Mesodermal cell (in vitro differentiated cells): ENCODE measurements at regions not wholly inside any gene's neighbourhood (a gene's known extent, or its start where the extent isn't known, plus 50 kb on each side); places are given as distances from the start of the nearest gene placed in this dataset.

Experiments
- H3K27ac ChIP-seq: 2 replicates; pipeline ENCODE4 v1.7.0; 2013; ENCODE audit warnings: mild to moderate bottlenecking, low read depth, low read length, moderate library complexity; ENCODE audit not compliant: severe bottlenecking
- H3K36me3 ChIP-seq: 2 replicates; pipeline ENCODE4 v1.7.1; 2013; ENCODE audit warnings: mild to moderate bottlenecking, low read length, moderate library complexity; ENCODE audit not compliant: control insufficient read depth, insufficient read depth
- H3K4me1 ChIP-seq: one replicate; pipeline ENCODE4 v1.7.1; 2013; ENCODE audit warnings: mild to moderate bottlenecking, low read length; ENCODE audit not compliant: insufficient read depth, control insufficient read depth, poor library complexity, severe bottlenecking
- H3K4me3 ChIP-seq: 2 replicates; pipeline ENCODE4 v1.7.0; 2013; ENCODE audit warnings: low read length, control low read depth, mild to moderate bottlenecking; ENCODE audit not compliant: insufficient read depth, poor library complexity, severe bottlenecking; ENCODE audit errors: extremely low read depth
- H3K9me3 ChIP-seq: 2 replicates; pipeline ENCODE4 v1.7.1; 2013; ENCODE audit warnings: mild to moderate bottlenecking, low read length, moderate library complexity; ENCODE audit not compliant: control insufficient read depth
- WGBS, 2 experiments: methylation state at CpG; one replicate each; pipeline ENCODE4 v1.1.5; 2013; ENCODE audit warnings: missing lambda C conversion rate in 2 of 2; ENCODE audit not compliant: insufficient coverage in 2 of 2; 5-methylcytosine and 5-hydroxymethylcytosine counted together

DNA sequence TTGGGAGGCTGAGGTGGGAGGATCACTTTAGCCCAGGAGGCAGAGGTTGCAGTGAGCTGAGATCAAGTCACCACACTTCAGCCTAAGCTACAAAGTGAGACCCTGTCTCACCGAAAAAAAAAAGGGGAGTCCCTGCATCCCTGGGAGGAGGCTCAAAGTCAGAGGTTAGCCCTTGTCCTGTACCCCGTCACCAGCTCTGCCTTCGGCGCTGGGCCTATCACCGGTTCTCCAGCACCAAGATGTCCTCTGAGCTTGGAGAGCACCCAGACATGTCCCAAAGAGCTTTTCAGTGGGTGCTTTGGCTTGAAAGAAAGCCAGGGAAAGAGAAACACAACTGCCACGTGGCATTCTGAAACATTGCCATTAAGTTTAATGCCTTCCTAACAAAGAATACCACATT is 356.9 kb upstream of the TSHZ3 start:
- Histone ChIP-seq H3K4me1 (no peaks in the 10 kb centered on the region), H3K9me3 (peaks cover 5% of the 10 kb centered on the region), H3K4me3 (no peak overlapping the region), H3K36me3 (no peaks in the 10 kb centered on the region), H3K27ac (no peak overlapping the region)
- 94 to 95% methylated on average over 5 of the region's 6 CpGs for WGBS, 2 experiments

DNA sequence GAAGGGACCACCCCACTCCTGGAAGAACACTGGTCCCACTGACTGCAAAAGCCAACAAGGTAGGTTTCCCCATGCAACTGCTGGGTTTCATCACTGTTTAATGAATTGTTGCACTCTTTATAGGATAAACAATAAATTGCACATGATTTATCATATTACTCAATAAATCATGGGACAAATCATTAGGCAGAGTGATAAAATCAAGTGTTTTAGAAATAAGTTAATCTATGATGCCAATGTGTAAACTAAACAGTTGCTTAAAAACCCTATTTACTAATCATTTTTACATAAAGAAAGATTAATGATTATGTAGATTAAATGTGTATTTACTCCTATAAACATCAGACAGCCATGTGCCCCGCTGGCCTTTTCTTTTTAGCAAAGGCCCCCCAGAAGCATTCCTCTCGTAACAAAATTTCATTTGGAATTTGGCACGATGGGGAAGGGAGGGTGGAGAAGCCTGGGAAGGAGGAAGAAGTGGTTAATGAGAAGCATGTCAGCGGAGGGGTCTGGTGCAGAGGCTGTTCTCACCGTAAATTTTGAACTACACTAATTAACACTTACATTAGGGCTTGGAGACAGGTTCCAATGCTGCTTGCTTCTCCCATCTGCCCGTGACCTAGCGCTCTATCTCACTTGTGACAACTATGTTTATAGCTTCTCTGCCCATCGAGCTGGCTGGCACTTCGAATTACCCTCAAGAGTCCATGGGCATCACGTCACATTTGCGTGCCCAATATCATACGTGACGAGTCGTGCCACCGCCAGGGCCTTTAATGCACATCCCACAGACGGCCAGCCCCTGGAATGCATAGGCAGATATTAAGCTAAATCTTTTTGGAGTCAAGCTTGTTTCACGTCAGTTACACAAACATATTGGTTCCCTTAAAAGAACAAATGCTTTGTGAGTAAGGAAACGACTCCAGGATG is 357.7 kb upstream of the TSHZ3 start:
- H3K9me3 ChIP-seq: peaks cover 5% of the 10 kb centered on the region
- H3K4me3 ChIP-seq: no peak overlapping the region
- WGBS, 2 experiments: 90 to 91% methylated on average over 10 to 13 of the region's 18 CpGs

DNA sequence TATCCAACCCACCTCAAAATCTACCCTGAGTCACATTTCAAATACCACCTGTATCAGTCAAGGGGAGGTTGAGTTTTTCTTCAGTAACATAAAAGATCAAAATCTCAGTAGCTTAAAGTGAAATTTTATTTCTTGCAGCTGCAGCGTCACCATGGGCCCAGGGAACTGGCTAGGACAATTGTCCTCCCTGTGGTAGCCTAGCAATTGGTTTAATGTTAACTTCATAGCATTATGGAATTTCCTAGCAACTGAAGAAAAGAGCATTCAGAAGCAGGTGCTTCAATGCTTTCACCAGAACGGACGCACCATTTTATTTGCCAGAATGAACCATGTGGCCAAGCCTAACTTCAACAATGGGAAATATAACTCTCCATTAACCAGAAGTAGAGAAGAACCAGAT is 359.3 kb upstream of the TSHZ3 start:
- Histone ChIP-seq H3K4me3 (no peak overlapping the region), H3K4me1 (no peaks in the 10 kb centered on the region), H3K27ac (no peak overlapping the region), H3K9me3 (no peaks in the 10 kb centered on the region), H3K36me3 (no peaks in the 10 kb centered on the region)
- WGBS, 2 experiments: 84 to 93% methylated on average over 3 of the region's 3 CpGs

More for the DNA sequence above, 357.7 kb upstream of the TSHZ3 start:
- Histone ChIP-seq H3K36me3 (no peaks in the 10 kb centered on the region), H3K4me1 (no peaks in the 10 kb centered on the region), H3K27ac (no peak overlapping the region)

DNA sequence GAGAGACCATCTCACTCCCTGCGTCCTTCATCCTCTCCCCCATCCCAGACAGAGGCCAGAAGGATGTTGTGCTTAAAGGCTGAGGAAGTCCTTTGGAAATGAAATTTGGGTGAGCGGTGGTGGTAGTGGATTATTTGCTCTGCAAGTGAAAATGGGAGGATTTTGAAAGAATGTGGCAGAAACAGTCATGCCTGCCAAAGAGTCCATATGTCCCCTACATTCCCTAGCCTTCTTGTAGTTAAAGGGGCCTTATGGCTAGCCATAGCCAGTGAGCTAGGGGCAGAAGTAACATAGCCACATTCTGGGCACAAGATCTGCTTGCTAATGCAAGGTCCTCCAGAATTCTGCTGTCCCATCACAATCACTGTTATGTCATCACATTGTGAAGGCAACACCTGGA is 360.2 kb upstream of the TSHZ3 start:
- Histone ChIP-seq H3K36me3 (no peaks in the 10 kb centered on the region), H3K9me3 (no peaks in the 10 kb centered on the region), H3K4me3 (no peak overlapping the region), H3K4me1 (no peaks in the 10 kb centered on the region), H3K27ac (no peak overlapping the region)
- WGBS, 2 experiments: 89% methylated on average over 1 of the region's 2 CpGs; no CpG with 5 or more reads in 1 of the 2 experiments

DNA sequence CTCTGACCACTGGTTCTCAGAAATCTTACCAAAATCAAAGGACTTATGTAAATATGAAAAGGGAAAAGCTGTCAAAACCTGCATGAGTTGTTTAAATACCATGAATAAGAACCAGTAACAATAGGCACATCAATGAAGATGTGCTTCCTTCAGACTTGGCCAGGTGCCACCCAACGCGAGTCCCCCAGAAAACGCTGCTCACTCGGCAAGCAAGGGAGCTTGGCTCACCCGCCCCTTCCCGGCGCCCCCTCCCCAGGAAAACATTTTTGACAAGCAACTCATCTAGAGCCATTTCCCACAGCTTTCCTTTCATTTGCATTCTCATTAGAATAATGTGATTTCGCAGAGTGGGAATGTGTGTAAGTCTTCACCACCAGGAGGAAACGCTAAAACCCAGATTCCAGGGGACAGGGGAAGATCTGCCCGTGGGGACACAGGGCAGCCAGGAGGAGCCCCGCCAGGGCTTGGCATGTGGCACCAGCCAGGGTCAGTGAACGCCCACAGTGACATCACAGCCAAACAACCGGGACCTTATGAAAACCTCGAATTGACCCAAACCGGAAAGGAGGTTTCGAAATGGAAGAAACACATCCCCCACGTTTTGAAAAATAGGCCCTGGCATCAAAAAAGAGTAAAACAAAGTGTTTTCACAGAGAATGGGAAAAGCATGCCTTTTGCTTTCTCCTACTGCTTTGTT is 366.2 kb upstream of the TSHZ3 start:
- peaks cover 13% of the 10 kb centered on the region for H3K4me1 ChIP-seq
- no peak overlapping the region for H3K4me3 ChIP-seq
- no peaks in the 10 kb centered on the region for H3K9me3 ChIP-seq
- no peak overlapping the region for H3K27ac ChIP-seq
- no peaks in the 10 kb centered on the region for H3K36me3 ChIP-seq
- 78 to 82% methylated on average over 13 to 16 of the region's 17 CpGs for WGBS, 2 experiments

DNA sequence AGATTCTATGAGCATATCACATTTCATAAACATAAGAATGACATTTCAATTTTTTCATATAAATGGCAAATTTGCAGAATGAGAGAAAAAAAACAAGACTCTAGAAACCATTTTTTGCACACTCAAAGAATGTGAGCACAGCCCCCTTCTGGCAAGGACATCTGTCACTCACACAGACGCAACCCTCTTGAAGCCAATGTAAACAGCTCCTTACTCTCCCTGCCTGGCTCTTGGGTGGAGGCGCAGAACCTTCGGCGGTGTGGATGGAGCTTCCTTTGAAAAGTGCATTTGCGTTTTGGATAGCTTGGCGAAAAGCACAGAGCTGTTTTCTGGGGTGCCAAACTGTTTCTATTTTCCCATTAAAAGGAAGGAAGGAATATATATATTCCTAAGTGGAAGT is 367.6 kb upstream of the TSHZ3 start:
- H3K9me3 ChIP-seq: no peaks in the 10 kb centered on the region
- 72 to 80% methylated on average over 1 to 3 of the region's 6 CpGs for WGBS, 2 experiments
- no peak overlapping the region for H3K27ac ChIP-seq
- no peaks in the 10 kb centered on the region for H3K36me3 ChIP-seq
- peaks cover 13% of the 10 kb centered on the region for H3K4me1 ChIP-seq
- no peak overlapping the region for H3K4me3 ChIP-seq

DNA sequence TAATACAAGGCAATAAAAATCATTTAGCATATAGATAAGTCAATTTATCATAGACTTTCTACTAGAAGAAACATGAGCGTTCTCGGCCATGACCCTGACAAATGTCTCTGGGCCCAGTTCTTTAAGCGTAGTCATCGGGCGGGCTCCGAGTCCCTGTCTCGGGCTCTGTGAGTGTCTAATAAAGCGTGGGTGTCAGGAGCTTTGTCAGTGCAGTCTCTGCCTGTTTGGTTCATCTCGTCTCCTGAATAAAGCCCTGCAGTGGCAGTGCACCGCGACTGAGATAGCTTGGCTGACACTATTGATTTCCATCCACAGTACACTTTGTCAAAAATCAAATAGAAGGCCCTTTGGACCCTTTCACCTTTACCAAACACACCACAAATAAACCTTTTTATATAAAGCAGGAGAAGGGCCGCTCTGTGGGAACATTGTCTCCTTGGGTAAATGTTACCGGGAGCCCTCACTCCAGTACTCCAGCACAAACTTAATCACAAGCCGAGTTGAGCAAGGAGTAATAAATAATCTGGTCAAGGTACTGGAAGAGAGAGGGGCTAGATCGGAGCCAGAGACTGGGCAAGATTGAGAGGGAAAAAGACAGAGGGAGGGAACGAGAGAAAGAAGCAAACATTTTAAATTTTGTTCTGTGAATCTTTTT is 368.2 kb upstream of the TSHZ3 start:
- Histone ChIP-seq H3K36me3 (no peaks in the 10 kb centered on the region), H3K27ac (no peak overlapping the region), H3K4me1 (peaks cover 13% of the 10 kb centered on the region), H3K9me3 (no peaks in the 10 kb centered on the region), H3K4me3 (no peak overlapping the region)
- WGBS, 2 experiments: 88 to 95% methylated on average over 9 to 14 of the region's 16 CpGs

DNA sequence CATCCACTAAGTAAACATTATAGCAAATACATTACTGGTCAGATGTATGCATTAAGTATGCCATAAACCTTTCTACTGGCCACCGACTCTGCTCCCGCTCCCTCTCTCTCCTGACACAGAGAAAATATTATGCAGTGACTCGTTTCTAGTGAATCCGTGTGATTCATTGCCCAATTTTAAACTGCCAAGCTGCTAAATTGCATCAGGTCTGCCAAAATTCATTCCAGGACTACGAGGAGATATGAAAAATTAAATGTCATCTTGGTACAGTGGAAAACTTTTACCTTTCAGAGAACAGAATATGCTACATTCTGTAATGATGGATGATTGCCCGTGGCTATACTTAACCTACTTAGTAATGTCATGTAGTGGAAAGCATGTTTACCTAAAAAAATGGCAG is 368.8 kb upstream of the TSHZ3 start:
- Histone ChIP-seq H3K9me3 (no peaks in the 10 kb centered on the region), H3K36me3 (no peaks in the 10 kb centered on the region), H3K27ac (no peak overlapping the region), H3K4me3 (no peak overlapping the region), H3K4me1 (peaks cover 13% of the 10 kb centered on the region)
- WGBS, 2 experiments: 70 to 91% methylated on average over 4 of the region's 6 CpGs

DNA sequence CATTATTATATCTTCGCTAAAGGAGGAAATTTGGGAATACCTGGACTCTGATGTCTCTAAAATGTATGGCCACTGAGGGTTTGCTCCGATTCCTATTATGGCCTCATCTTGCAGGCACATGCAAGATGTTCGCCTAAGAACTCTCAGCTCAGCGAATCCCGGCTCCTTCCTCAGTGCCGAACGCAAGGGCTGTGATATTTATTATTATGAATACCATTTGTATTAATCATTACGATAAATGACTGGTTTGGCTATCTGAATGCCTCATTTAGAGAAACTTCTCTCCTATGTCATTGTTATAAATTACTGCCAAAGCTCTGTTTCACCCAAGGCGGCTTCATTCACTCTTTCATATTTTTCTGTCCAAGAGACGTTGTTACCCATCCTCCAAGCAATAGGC is 369.7 kb upstream of the TSHZ3 start:
- H3K27ac ChIP-seq: no peak overlapping the region
- H3K9me3 ChIP-seq: no peaks in the 10 kb centered on the region
- no peak overlapping the region for H3K4me3 ChIP-seq
- WGBS, 2 experiments: 92% methylated on average over 3 to 4 of the region's 10 CpGs
- peaks cover 13% of the 10 kb centered on the region for H3K4me1 ChIP-seq
- no peaks in the 10 kb centered on the region for H3K36me3 ChIP-seq

DNA sequence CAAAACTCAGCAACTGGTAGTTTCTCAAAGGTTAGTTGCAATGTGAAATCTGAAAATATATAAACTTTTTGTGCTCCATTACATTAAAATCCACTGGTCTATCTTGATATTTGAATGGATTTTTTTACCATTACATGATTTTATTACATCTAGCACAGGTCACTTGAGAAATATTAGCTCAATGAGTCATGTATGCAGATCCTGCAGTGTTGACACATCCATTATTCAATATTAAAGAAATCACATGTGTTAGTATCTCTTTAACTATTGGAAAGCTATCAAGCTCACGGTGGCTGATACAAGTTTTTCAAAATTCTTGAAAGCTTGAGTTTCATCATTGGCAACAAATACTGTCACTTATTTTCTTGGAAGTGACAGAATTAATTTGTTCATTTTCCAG is 373.9 kb upstream of the TSHZ3 start:
- Histone ChIP-seq H3K36me3 (no peaks in the 10 kb centered on the region), H3K4me1 (peaks cover 16% of the 10 kb centered on the region), H3K4me3 (no peak overlapping the region), H3K9me3 (no peaks in the 10 kb centered on the region), H3K27ac (no peak overlapping the region)
- 80% methylated on average over 1 of the region's 1 CpG; no CpG with 5 or more reads in 1 of the 2 experiments for WGBS, 2 experiments
